HG03095 (cell line): ENCODE measurements at regions not wholly inside any gene's neighbourhood (a gene's known extent, or its start where the extent isn't known, plus 50 kb on each side); places are given as distances from the start of the nearest gene placed in this dataset.

ENCODE experiments used
- ATAC-seq: cut with Tn5 transposase; IDR thresholded peaks from one replicate; pipeline ENCODE4 v1.9.1; 2021; ENCODE audit warnings: moderate library complexity; ENCODE audit not compliant: unreplicated experiment

- ATAC-seq: no peak
Observed at GRCh38 chr3:99131876-99132275, 230.4 kb upstream of the DCBLD2 start.

GRCh38 chr3:99128725-99129505, 227.4 kb upstream of the DCBLD2 start:
- ATAC-seq: no peak

GRCh38 chr3:99128235-99128634, 226.7 kb upstream of the DCBLD2 start:
- no peak for ATAC-seq

GRCh38 chr3:99126316-99126715, 224.8 kb upstream of the DCBLD2 start:
- ATAC-seq: no peak

- ATAC-seq: no peak
Observed at GRCh38 chr3:99119385-99119784, 217.9 kb upstream of the DCBLD2 start.

GRCh38 chr3:99118381-99118780, 216.9 kb upstream of the DCBLD2 start:
- ATAC-seq: no peak

- ATAC-seq: no peak
Observed at GRCh38 chr3:99114565-99115291, 213.2 kb upstream of the DCBLD2 start.

GRCh38 chr3:99111235-99111634, 209.7 kb upstream of the DCBLD2 start:
- no peak for ATAC-seq

- ATAC-seq: no peak
Observed at GRCh38 chr3:99110401-99110800, 208.9 kb upstream of the DCBLD2 start.

- ATAC-seq: no peak
Observed at GRCh38 chr3:99108508-99108907, 207.0 kb upstream of the DCBLD2 start.

GRCh38 chr3:99094606-99095005, 193.1 kb upstream of the DCBLD2 start:
- no peak for ATAC-seq

GRCh38 chr3:99087277-99087676, 185.8 kb upstream of the DCBLD2 start:
- no peak for ATAC-seq

GRCh38 chr3:99084826-99085225, 183.3 kb upstream of the DCBLD2 start:
- no peak for ATAC-seq

- no peak for ATAC-seq
Observed at GRCh38 chr3:99084156-99084555, 182.7 kb upstream of the DCBLD2 start.

- no peak for ATAC-seq
Observed at GRCh38 chr3:99071096-99071495, 169.6 kb upstream of the DCBLD2 start.

- no peak for ATAC-seq
Observed at GRCh38 chr3:99069973-99070372, 168.5 kb upstream of the DCBLD2 start.

GRCh38 chr3:99066863-99067262, 165.4 kb upstream of the DCBLD2 start:
- ATAC-seq: no peak

GRCh38 chr3:99049164-99049563, 147.7 kb upstream of the DCBLD2 start:
- ATAC-seq: no peak

- no peak for ATAC-seq
Observed at GRCh38 chr3:99041747-99042146, 140.3 kb upstream of the DCBLD2 start.

- no peak for ATAC-seq
Observed at GRCh38 chr3:99031778-99032177, 130.3 kb upstream of the DCBLD2 start.

GRCh38 chr3:99023590-99024192, 122.2 kb upstream of the DCBLD2 start:
- peak; percentile 73 for ATAC-seq

- ATAC-seq: no peak
Observed at GRCh38 chr3:99021466-99021865, 120.0 kb upstream of the DCBLD2 start.
